Liver (tissue), 8 donors: ENCODE measurements at regions not wholly inside any gene's neighbourhood (a gene's known extent, or its start where the extent isn't known, plus 50 kb on each side); places are given as distances from the start of the nearest gene placed in this dataset.

Experiments used
- DNase-seq: peaks from one replicate; pipeline ENCODE4 v3.0.0-alpha.2; 2017; ENCODE audit warnings: low spot score
- H3K27ac ChIP-seq, 2 donors: one replicate each; pipeline ENCODE4 v1.7.0; 2013; ENCODE audit warnings: inconsistent platforms in 2 of 2, low read length in 2 of 2, control low read depth in 1 of 2, low read depth in 1 of 2, mild to moderate bottlenecking in 1 of 2
- H3K27me3 ChIP-seq, 4 donors: one replicate each; pipeline versions ENCODE4 v1.6.1 to v1.7.0; 2013; ENCODE audit warnings: low read length in 3 of 4, inconsistent platforms in 1 of 4, mild to moderate bottlenecking in 1 of 4, moderate library complexity in 1 of 4; ENCODE audit not compliant: control insufficient read depth in 4 of 4, insufficient read depth in 4 of 4
- H3K36me3 ChIP-seq, 4 donors: one replicate each; pipeline versions ENCODE4 v1.6.1 to v1.7.0; 2013; ENCODE audit warnings: low read length in 3 of 4, mild to moderate bottlenecking in 3 of 4, low read depth in 1 of 4, moderate library complexity in 1 of 4; ENCODE audit not compliant: control insufficient read depth in 4 of 4, insufficient read depth in 3 of 4
- H3K4me1 ChIP-seq, 4 donors: one replicate each; pipeline versions ENCODE4 v1.6.1 to v1.7.0; 2013; ENCODE audit warnings: low read length in 3 of 4, mild to moderate bottlenecking in 3 of 4, moderate library complexity in 1 of 4; ENCODE audit not compliant: control insufficient read depth in 4 of 4, insufficient read depth in 4 of 4
- H3K4me3 ChIP-seq, 3 donors: one replicate each; pipeline versions ENCODE4 v1.6.1 to v1.7.0; 2013; ENCODE audit warnings: low read length in 3 of 3, control low read depth in 1 of 3, low read depth in 1 of 3, mild to moderate bottlenecking in 1 of 3
- H3K9ac ChIP-seq, 2 donors: one replicate each; pipeline ENCODE4 v1.7.0; 2013; ENCODE audit warnings: low read length in 2 of 2, mild to moderate bottlenecking in 2 of 2, moderate library complexity in 2 of 2, control low read depth in 1 of 2, low read depth in 1 of 2
- H3K9me3 ChIP-seq, 4 donors: one replicate each; pipeline versions ENCODE4 v1.6.1 to v1.7.0; 2013; ENCODE audit warnings: low read length in 3 of 4; ENCODE audit not compliant: control insufficient read depth in 4 of 4
- ATF3 ChIP-seq: IDR thresholded peaks from 2 replicates; pipeline ENCODE4 v1.6.1; 2016; ENCODE audit warnings: antibody characterized with exemption
- EGR1 ChIP-seq, 2 donors: IDR thresholded peaks; 2 replicates each; pipeline ENCODE4 v1.6.1; 2016 to 2018; ENCODE audit warnings: antibody characterized with exemption in 2 of 2, low read depth in 2 of 2
- FOXA1 ChIP-seq: IDR thresholded peaks from 2 replicates; pipeline ENCODE4 v1.6.1; 2016; ENCODE audit warnings: antibody characterized with exemption
- FOXA2 ChIP-seq: IDR thresholded peaks from 2 replicates; pipeline ENCODE4 v1.6.1; 2016; ENCODE audit warnings: antibody characterized with exemption
- GABPA ChIP-seq, 2 donors: IDR thresholded peaks in 1 of 2; conservative IDR thresholded peaks in 1 of 2; 2 replicates each; pipeline ENCODE4 v1.6.1; 2016; ENCODE audit warnings: antibody characterized with exemption in 2 of 2, mild to moderate bottlenecking in 1 of 2, moderate library complexity in 1 of 2
- HNF4A ChIP-seq, 2 donors: conservative IDR thresholded peaks; 2 replicates each; pipeline ENCODE4 v1.6.1; 2016; ENCODE audit warnings: antibody characterized with exemption in 2 of 2, mild to moderate bottlenecking in 2 of 2
- HNF4G ChIP-seq: IDR thresholded peaks from 2 replicates; pipeline ENCODE4 v1.6.1; 2016; ENCODE audit warnings: antibody characterized with exemption
- JUND ChIP-seq, 2 donors: IDR thresholded peaks; 2 replicates each; pipeline ENCODE4 v1.6.1; 2016; ENCODE audit warnings: antibody characterized with exemption in 2 of 2
- NR2F2 ChIP-seq: IDR thresholded peaks from 2 replicates; pipeline ENCODE4 v1.6.1; 2016; ENCODE audit warnings: antibody characterized with exemption
- RAD21 ChIP-seq, 2 donors: IDR thresholded peaks; 2 replicates each; pipeline ENCODE4 v1.6.1; 2016; ENCODE audit warnings: antibody characterized with exemption in 2 of 2, mild to moderate bottlenecking in 2 of 2
- REST ChIP-seq: IDR thresholded peaks from 2 replicates; pipeline ENCODE4 v1.6.1; 2016; ENCODE audit warnings: antibody characterized with exemption, mild to moderate bottlenecking
- RXRA ChIP-seq, 2 donors: IDR thresholded peaks; 2 replicates each; pipeline ENCODE4 v1.6.1; 2017 to 2018; ENCODE audit warnings: antibody characterized with exemption in 2 of 2, mild to moderate bottlenecking in 1 of 2
- SP1 ChIP-seq: IDR thresholded peaks from 2 replicates; pipeline ENCODE4 v1.6.1; 2018; ENCODE audit warnings: antibody characterized with exemption, mild to moderate bottlenecking
- TAF1 ChIP-seq: conservative IDR thresholded peaks from 2 replicates; pipeline ENCODE4 v1.6.1; 2016; ENCODE audit warnings: antibody characterized with exemption, mild to moderate bottlenecking
- YY1 ChIP-seq: IDR thresholded peaks from 2 replicates; pipeline ENCODE4 v1.6.1; 2016; ENCODE audit warnings: antibody characterized with exemption, mild to moderate bottlenecking
- WGBS: extraction: QIAGEN DNeasy Blood & Tissue Kit; methylation state at CpG from one replicate; pipeline ENCODE4 v1.1.7; 2013; 5-methylcytosine and 5-hydroxymethylcytosine counted together
- TF ChIP-seq, protein P1 (sequence below): IDR thresholded peaks from 2 replicates; pipeline ENCODE4 v1.6.1; 2016; ENCODE audit warnings: antibody characterized with exemption
- TF ChIP-seq, protein P2 (sequence below): fragments of 150-350 bp; IDR thresholded peaks from 2 replicates; pipeline ENCODE4 v1.5.1; 2017; ENCODE audit warnings: improper control_type of control experiment, low read depth, low read length; ENCODE audit not compliant: missing input control
- donor health status: healthy.
- donor health status: healthy.
- donor health status: healthy.
- donor health status: healthy.
- donor health status: healthy.

GRCh38 chr3:163671201-163671600, 1407.1 kb downstream of the SI start:
- 92% methylated on average over 3 of the region's 3 CpGs for WGBS
- Histone ChIP-seq H3K27me3 (no peaks in the 10 kb centered on the region), H3K4me3 (no peak overlapping the region), H3K27ac (no peak overlapping the region), H3K9me3 (peaks cover 0 to 3% (median 1%) of the 10 kb centered on the region in 4 donors), H3K9ac (no peak overlapping the region), H3K4me1 (no peaks in the 10 kb centered on the region), H3K36me3 (no peaks in the 10 kb centered on the region)
- TF ChIP-seq YY1 (no peak), HNF4G (no peak)
- DNase-seq: no peak

DNA sequence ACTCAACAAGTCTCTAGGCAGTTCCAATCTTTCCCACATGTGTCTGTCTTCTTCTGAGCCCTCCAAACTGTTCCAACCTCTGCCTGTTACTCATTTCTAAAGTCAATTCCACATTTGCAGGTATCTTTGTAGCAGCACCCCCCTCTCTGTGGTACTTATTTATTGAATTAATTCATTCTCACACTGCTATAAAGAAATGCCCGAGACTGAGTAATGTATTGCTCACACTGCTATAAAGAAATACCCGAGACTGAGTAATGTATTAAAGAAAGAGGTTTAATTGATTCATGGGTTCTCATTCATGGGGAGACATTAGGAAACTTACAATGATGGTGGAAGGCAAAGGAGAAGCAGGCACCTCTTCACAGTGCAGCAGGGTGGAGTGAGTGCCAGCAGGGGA, 1413.8 kb downstream of the SI start:
- H3K9me3 ChIP-seq: no peaks in the 10 kb centered on the region
- no peak for DNase-seq
- no peaks in the 10 kb centered on the region for H3K4me1 ChIP-seq
- H3K9ac ChIP-seq: no peak overlapping the region
- H3K4me3 ChIP-seq: no peak overlapping the region
- 84% methylated on average over 2 of the region's 2 CpGs for WGBS
- H3K27ac ChIP-seq: no peak overlapping the region
- H3K27me3 ChIP-seq: no peaks in the 10 kb centered on the region
- H3K36me3 ChIP-seq: no peaks in the 10 kb centered on the region
- TF ChIP-seq REST (no peak), TAF1 (no peak), HNF4G (no peak), RXRA (IDR thresholded peaks at IDR 0.05) (no peak), FOXA1 (no peak), ATF3 (no peak), RAD21 (IDR thresholded peaks at IDR 0.05) (no peak), HNF4A (conservative IDR thresholded peaks at IDR 0.05) (no peak), GABPA (IDR thresholded peaks at IDR 0.05 in 1 of 2, conservative IDR thresholded peaks at IDR 0.05 in 1 of 2) (no peak), FOXA2 (no peak), NR2F2 (no peak), JUND (IDR thresholded peaks at IDR 0.05) (no peak)
- TF ChIP-seq, protein P1, sequence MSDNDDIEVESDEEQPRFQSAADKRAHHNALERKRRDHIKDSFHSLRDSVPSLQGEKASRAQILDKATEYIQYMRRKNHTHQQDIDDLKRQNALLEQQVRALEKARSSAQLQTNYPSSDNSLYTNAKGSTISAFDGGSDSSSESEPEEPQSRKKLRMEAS: no peak

GRCh38 chr3:163657088-163657487, 1421.2 kb downstream of the SI start:
- no peaks in the 10 kb centered on the region for H3K27me3 ChIP-seq
- no peaks in the 10 kb centered on the region for H3K4me1 ChIP-seq
- 80% methylated on average over 2 of the region's 2 CpGs for WGBS
- H3K9me3 ChIP-seq: no peaks in the 10 kb centered on the region
- H3K27ac ChIP-seq: no peak overlapping the region
- H3K9ac ChIP-seq: no peak overlapping the region
- no peaks in the 10 kb centered on the region for H3K36me3 ChIP-seq
- DNase-seq: no peak
- no peak for TF ChIP-seq NR2F2
- TF ChIP-seq HNF4G: no peak
- TF ChIP-seq FOXA1: no peak
- TF ChIP-seq, protein P2, sequence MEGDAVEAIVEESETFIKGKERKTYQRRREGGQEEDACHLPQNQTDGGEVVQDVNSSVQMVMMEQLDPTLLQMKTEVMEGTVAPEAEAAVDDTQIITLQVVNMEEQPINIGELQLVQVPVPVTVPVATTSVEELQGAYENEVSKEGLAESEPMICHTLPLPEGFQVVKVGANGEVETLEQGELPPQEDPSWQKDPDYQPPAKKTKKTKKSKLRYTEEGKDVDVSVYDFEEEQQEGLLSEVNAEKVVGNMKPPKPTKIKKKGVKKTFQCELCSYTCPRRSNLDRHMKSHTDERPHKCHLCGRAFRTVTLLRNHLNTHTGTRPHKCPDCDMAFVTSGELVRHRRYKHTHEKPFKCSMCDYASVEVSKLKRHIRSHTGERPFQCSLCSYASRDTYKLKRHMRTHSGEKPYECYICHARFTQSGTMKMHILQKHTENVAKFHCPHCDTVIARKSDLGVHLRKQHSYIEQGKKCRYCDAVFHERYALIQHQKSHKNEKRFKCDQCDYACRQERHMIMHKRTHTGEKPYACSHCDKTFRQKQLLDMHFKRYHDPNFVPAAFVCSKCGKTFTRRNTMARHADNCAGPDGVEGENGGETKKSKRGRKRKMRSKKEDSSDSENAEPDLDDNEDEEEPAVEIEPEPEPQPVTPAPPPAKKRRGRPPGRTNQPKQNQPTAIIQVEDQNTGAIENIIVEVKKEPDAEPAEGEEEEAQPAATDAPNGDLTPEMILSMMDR: no peak
- TF ChIP-seq HNF4A (conservative IDR thresholded peaks at IDR 0.05): no peak
- TF ChIP-seq EGR1 (IDR thresholded peaks at IDR 0.05; ENCODE audit: low read depth in 2 of 2): no peak
- no peak for TF ChIP-seq TAF1
- TF ChIP-seq YY1: no peak
- no peak for TF ChIP-seq REST
- no peak for TF ChIP-seq FOXA2
- TF ChIP-seq, protein P1: no peak
- no peak for TF ChIP-seq SP1
- no peak for TF ChIP-seq ATF3
- TF ChIP-seq RXRA (IDR thresholded peaks at IDR 0.05): no peak
- no peak for TF ChIP-seq GABPA (IDR thresholded peaks at IDR 0.05 in 1 of 2, conservative IDR thresholded peaks at IDR 0.05 in 1 of 2)
- TF ChIP-seq RAD21 (IDR thresholded peaks at IDR 0.05): no peak
- H3K4me3 ChIP-seq: no peak overlapping the region
